ENCODE measurements at regions not wholly inside any gene's neighbourhood (a gene's known extent, or its start where the extent isn't known, plus 50 kb on each side); places are given as distances from the start of the nearest gene placed in this dataset.
"Not testable (repeated sequence)": the region's sequence is repeated elsewhere in the genome, so short reads cannot be mapped to it uniquely, and the experiment has no call there.

GRCh38 chr12:5308996-5309395 lies 122.9 kb upstream of the NTF3 start:
- no peak for DNase-seq (ENCODE audit: low read depth, low spot score)

DNA sequence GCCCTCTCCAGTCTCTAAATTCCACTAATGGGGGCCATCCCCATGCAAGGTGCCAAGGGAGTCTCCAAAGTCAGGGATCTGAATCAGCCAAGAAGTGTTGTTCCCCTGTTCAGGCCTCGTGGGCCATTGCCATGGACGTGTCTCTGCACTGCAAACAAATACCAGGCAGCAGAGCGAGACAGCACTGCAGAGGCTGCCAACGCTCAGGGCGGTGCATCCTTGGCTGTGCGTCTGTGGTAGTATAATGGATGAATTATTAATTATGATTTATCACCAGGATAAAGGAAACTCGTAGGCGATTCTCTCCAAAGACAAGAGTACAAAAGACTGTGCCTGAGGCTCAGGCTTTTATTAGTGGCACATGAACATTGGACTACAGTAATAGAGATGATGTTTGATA lies 122.3 kb upstream of the NTF3 start:
- DNase-seq (ENCODE audit: low read depth, low spot score) = no peak

DNA sequence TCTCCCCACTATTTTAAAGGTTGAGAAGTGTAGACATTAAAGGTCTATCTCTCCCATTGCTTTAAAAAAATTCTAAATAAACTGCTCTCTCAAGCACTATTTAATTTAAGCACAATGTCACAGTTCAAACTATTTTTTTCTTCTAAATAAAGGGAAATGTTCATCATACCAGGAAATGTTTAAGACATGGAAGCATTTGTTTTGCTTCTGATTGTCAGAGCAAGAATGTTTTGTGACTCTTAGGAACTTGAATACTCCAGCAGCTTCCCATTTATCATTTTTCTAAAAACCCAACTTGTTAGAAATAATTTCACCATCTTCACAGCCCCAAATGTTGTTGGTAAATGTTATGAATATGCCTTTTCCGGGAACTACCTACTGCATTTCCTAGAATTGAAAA lies 121.8 kb upstream of the NTF3 start:
- DNase-seq (ENCODE audit: low read depth, low spot score) = no peak

DNA sequence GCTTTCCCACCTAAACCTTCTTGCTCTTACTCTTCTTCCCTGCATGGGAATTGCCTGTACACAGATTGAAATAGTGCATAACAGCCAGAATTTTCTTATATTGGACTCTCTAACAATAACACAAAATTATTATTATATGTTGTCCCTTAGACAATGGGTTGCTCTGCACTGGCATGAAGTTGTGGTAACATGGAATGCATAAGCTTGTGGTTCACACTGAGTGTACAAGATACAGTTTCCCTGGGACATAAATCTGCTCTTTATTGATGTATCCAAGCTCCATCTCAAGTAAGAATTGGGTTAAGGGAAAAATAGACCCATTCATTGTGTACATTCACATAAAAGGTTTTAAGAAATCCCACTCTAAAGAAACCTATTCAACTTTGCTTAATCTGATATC lies 114.4 kb upstream of the NTF3 start:
- no peak for DNase-seq (ENCODE audit: low read depth, low spot score)

- DNase-seq (ENCODE audit: low read depth, low spot score) = no peak
These were observed 113.0 kb upstream of the NTF3 start for GRCh38 chr12:5318874-5319273.

DNA sequence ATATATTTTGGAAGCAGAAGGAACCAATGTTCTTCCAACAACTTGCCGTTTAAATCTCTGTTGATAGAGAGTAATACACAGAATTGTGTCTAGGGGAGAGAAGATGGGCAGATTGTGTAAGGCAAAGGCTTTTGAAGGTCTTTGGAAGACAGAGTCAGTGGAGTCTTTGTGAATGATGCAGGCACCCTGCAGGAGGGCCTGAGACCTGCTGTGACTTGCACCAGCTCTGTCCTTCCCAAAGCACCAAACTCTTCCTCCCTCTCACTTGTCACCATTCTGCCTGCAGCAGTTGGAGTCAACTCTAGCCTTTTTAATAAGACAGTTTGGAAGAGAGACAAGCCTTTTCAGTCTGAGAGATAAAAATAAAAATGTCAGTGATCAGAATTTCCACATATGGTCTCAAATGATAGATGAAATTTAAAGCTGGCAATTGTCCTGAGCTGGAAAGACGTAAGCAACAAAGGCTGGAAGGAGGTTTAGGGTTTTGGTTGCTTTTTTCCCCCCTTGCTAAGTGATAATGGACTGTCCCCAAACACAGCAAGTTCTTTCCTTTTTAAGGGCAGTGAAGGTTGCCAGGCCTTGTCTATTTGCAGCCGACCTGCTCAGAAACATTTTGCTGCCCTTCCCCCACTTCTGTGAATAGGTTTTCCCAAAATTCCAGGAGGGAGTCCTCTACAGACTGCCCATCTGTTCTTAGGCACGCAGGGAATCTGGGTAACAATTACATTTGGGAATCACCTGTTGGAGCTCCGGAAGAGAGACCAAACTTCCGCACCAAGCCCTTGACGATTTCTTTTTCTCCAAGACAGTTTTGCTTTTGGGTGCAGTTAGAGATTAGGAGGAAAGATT lies 103.0 kb upstream of the NTF3 start:
- no peak for DNase-seq (ENCODE audit: low read depth, low spot score)

- DNase-seq (ENCODE audit: low read depth, low spot score) = no peak
These were observed 99.4 kb upstream of the NTF3 start for GRCh38 chr12:5332551-5332950.

DNA sequence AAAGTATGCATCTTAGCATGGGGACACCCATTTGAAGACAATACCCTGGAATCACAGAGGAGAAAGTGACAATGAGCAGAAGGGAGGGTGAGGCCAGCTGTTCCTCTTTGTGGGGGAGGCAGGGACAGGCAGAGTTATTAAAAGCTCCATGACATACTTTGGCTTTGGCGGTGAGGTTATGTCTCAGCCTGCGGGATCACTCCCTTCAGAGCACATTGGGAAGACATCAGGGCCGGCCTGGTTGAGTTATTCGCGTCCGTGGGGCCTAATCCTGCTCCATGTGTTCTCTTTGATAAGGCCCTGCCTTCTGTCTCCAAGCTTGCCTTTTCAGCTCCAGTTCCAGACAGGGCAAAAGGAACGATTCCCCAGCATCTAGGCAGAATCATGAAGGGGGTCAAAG lies 98.8 kb upstream of the NTF3 start:
- no peak for DNase-seq (ENCODE audit: low read depth, low spot score)

GRCh38 chr12:5335069-5335468 lies 96.8 kb upstream of the NTF3 start:
- no peak for DNase-seq (ENCODE audit: low read depth, low spot score)

DNA sequence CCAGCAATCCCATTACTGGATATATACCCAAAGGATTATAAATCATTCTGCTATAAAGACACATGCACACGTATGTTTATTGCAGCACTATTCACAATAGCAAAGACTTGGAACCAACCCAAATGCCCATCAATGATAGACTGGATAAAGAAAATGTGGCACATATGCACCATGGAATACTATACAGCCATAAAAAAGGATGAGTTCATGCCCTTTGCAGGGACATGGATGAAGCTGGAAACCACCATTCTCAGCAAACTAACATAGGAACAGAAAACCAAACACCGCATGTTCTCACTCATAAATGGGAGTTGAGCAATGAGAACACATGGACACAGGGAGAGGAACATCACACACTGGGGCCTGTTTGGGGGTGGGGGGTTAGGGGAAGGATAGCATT lies 90.8 kb upstream of the NTF3 start:
- not testable (repeated sequence) for DNase-seq (ENCODE audit: low read depth, low spot score)

DNA sequence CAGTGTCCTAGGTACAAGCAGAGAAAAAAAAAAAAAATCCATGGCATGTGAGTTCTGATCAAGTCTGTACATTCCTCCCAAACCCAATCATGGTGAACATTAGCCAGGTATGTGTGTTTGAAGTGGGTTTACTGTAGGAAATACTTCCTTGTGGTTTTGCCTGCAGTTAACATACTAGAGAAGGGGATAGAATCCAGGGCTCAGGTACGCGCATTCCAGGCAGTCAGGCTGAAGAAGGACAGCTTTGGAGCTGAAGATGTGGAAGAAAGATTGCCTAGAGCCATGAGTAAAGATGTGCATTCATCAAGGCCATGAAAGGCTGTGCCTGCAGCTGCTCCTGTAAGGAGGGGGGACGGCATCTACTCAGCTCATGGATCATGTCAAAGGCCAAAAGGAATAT lies 88.2 kb upstream of the NTF3 start:
- DNase-seq (ENCODE audit: low read depth, low spot score) = no peak

- DNase-seq (ENCODE audit: low read depth, low spot score) = no peak
These were observed 87.8 kb upstream of the NTF3 start for GRCh38 chr12:5344131-5344530.

DNA sequence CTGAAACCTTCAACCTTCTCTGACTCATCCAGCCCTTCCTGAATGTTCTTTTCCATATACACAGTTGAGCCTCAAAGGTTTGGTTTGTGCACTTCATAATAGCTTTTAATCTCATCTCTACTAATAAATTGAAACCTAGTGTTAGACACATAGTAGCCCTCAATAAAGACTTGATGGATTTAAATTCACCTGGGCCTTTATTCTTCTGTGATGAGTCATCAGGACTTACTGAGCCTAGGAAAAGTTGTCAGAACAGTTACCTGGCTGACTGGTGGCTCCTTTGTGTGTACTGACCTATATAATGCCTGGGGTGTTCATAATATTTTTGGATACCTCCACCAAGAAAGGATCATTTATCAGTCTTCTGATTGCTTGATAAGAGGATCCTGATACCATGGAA lies 86.4 kb upstream of the NTF3 start:
- no peak for DNase-seq (ENCODE audit: low read depth, low spot score)

GRCh38 chr12:5348057-5348456 lies 83.9 kb upstream of the NTF3 start:
- DNase-seq (ENCODE audit: low read depth, low spot score) = no peak

GRCh38 chr12:5348491-5348890 lies 83.4 kb upstream of the NTF3 start:
- DNase-seq (ENCODE audit: low read depth, low spot score) = no peak

- no peak for DNase-seq (ENCODE audit: low read depth, low spot score)
These were observed 67.7 kb upstream of the NTF3 start for GRCh38 chr12:5364036-5364770.

GRCh38 chr12:5369298-5369697 lies 62.6 kb upstream of the NTF3 start:
- DNase-seq (ENCODE audit: low read depth, low spot score) = no peak

- DNase-seq (ENCODE audit: low read depth, low spot score) = no peak
These were observed 60.3 kb upstream of the NTF3 start for GRCh38 chr12:5371631-5372030.

GRCh38 chr12:5374713-5375112 lies 57.2 kb upstream of the NTF3 start:
- no peak for DNase-seq (ENCODE audit: low read depth, low spot score)

GRCh38 chr12:5375547-5376295 lies 56.2 kb upstream of the NTF3 start:
- no peak for DNase-seq (ENCODE audit: low read depth, low spot score)

DNA sequence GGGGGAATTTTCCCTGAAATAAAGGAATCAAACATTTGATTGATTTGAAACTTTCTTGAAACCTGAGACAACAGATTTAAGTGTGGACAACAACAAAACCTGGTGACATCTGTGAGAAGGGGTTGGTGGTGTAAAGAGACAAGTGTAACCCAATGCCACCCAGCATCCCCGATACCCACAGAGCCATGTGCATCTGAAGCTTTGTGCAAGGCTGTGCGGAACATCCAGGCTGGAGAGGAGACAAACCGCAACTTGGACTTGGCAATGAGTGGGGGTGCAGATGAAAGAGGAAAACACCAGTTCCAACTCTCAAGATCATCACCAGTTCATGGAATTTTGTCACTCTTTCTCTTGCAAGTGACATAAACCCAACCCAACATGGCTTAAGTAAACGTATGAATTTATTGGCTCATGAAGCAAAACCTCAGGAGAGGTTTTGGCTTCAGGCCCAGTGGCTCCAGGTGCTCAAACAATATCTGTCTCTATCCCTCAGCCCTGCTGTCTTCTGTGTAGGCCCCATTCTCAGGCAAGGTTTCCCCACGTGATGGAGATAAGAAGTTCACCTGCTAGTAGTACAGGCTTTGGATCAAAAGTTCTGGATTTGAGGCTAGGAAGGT lies 55.2 kb upstream of the NTF3 start:
- no peak for DNase-seq (ENCODE audit: low read depth, low spot score)

- no peak for DNase-seq (ENCODE audit: low read depth, low spot score)
These were observed 53.8 kb upstream of the NTF3 start for GRCh38 chr12:5377997-5378592.
